ENCODE measurements at regions not wholly inside any gene's neighbourhood (a gene's known extent, or its start where the extent isn't known, plus 50 kb on each side); places are given as distances from the start of the nearest gene placed in this dataset.
"Not testable (repeated sequence)": the region's sequence is repeated elsewhere in the genome, so short reads cannot be mapped to it uniquely, and the experiment has no call there.

- intact Hi-C loops (cut with micrococcal nuclease) (no loop called here), dilution Hi-C loops (cut with MboI; ENCODE audit: extremely low pct_ligation_motif_present, low sequenced_read_pairs) (no loop called here)
- Histone ChIP-seq H4K20me1 (replicated peaks; ENCODE audit: control insufficient read depth, extremely low read depth, insufficient read depth, low read length) (no peaks in the 10 kb centered on the region), H3K79me2 (ENCODE audit: control insufficient read depth, insufficient read depth, low read length) (no peaks in the 10 kb centered on the region), H3K9me3 (replicated peaks; ENCODE audit: control insufficient read depth, insufficient read depth, low read length) (no peaks in the 10 kb centered on the region), H3K9ac (replicated peaks; ENCODE audit: extremely low read depth, insufficient read depth, low read length) (no peak overlapping the region), H3K27ac (ENCODE audit: insufficient read depth, low read depth, low read length) (no peak overlapping the region), H3K9me1 (replicated peaks; ENCODE audit: control insufficient read depth, extremely low read depth, insufficient read depth, low read length) (no peaks in the 10 kb centered on the region), H2AFZ (ENCODE audit: low read depth, low read length) (no peak overlapping the region), H3K4me1 (ENCODE audit: control insufficient read depth, extremely low read depth, insufficient read depth, low read length) (no peaks in the 10 kb centered on the region), H3K4me3 (replicated peaks in 1 of 3; ENCODE audit: insufficient read depth in 1 of 3, low read depth in 1 of 3, low read length in 3 of 3) (no peak overlapping the region), H3K4me2 (ENCODE audit: insufficient read depth, low read length) (no peak overlapping the region), H3K36me3 (ENCODE audit: control insufficient read depth in 2 of 2, extremely low read depth in 1 of 2, insufficient read depth in 2 of 2, low read length in 2 of 2) (no peaks in the 10 kb centered on the region), H3K27me3 (ENCODE audit: control insufficient read depth in 2 of 2, insufficient read depth in 2 of 2, low read length in 2 of 2) (no peaks in the 10 kb centered on the region)
- DNase-seq (ENCODE audit: low read depth, low spot score) (no peak), FAIRE-seq (no peak)
- CTCF ChIA-PET, result no interaction called here
- TF ChIP-seq MAX (IDR thresholded peaks at IDR 0.05; ENCODE audit: insufficient read depth, insufficient read length) (no peak), POLR2AphosphoS5 (IDR thresholded peaks at IDR 0.05; ENCODE audit: insufficient read depth, low read depth, low read length) (no peak), GATA2 (IDR thresholded peaks at IDR 0.05; ENCODE audit: insufficient read depth, insufficient read length, low read depth, low read length) (no peak), MYC (IDR thresholded peaks at IDR 0.05; ENCODE audit: low read depth, low read length) (no peak), JUN (IDR thresholded peaks at IDR 0.05; ENCODE audit: borderline replicate concordance, insufficient read depth, insufficient read length, low read depth) (no peak), EZH2 (IDR thresholded peaks at IDR 0.05; ENCODE audit: borderline replicate concordance, low read depth, low read length, severe bottlenecking) (no peak), POLR2A (IDR thresholded peaks at IDR 0.05; ENCODE audit: low read depth, low read length) (no peak), CTCF (IDR thresholded peaks at IDR 0.05; ENCODE audit: extremely low read depth in 1 of 2, insufficient read depth in 1 of 2, low read depth in 1 of 2, low read length in 2 of 2) (no peak), FOS (IDR thresholded peaks at IDR 0.05; ENCODE audit: borderline replicate concordance, insufficient read depth, low read length) (no peak)
- no TSS peak for BruUV-seq (replicated peaks)
- POLR2A ChIA-PET, result no interaction called here
These were observed 59.7 kb upstream of the EDA2R start for GRCh38 chrX:66698273-66699204.

- not testable (repeated sequence) for FAIRE-seq
These were observed 53.6 kb upstream of the EDA2R start for GRCh38 chrX:66692512-66692911.

More at GRCh38 chrX:66692512-66692911, 53.6 kb upstream of the EDA2R start:
- H2AFZ ChIP-seq (ENCODE audit: low read depth, low read length); BruUV-seq (replicated peaks); H3K9ac ChIP-seq (replicated peaks; ENCODE audit: extremely low read depth, insufficient read depth, low read length); H3K79me2 ChIP-seq (ENCODE audit: control insufficient read depth, insufficient read depth, low read length); H3K27me3 ChIP-seq (ENCODE audit: control insufficient read depth in 2 of 2, insufficient read depth in 2 of 2, low read length in 2 of 2); H3K4me3 ChIP-seq (replicated peaks in 1 of 3; ENCODE audit: insufficient read depth in 1 of 3, low read depth in 1 of 3, low read length in 3 of 3); H3K27ac ChIP-seq (ENCODE audit: insufficient read depth, low read depth, low read length); H4K20me1 ChIP-seq (replicated peaks; ENCODE audit: control insufficient read depth, extremely low read depth, insufficient read depth, low read length); POLR2A ChIA-PET; H3K9me3 ChIP-seq (replicated peaks; ENCODE audit: control insufficient read depth, insufficient read depth, low read length); H3K4me2 ChIP-seq (ENCODE audit: insufficient read depth, low read length); H3K4me1 ChIP-seq (ENCODE audit: control insufficient read depth, extremely low read depth, insufficient read depth, low read length); intact Hi-C loops (cut with micrococcal nuclease); H3K9me1 ChIP-seq (replicated peaks; ENCODE audit: control insufficient read depth, extremely low read depth, insufficient read depth, low read length); H3K36me3 ChIP-seq (ENCODE audit: control insufficient read depth in 2 of 2, extremely low read depth in 1 of 2, insufficient read depth in 2 of 2, low read length in 2 of 2); CTCF ChIA-PET; dilution Hi-C loops (cut with MboI; ENCODE audit: extremely low pct_ligation_motif_present, low sequenced_read_pairs); DNase-seq (ENCODE audit: low read depth, low spot score): not testable (repeated sequence)
